Astrocyte of the spinal cord (primary cell): ENCODE measurements at regions not wholly inside any gene's neighbourhood (a gene's known extent, or its start where the extent isn't known, plus 50 kb on each side); places are given as distances from the start of the nearest gene placed in this dataset.

Experiments used
- DNase-seq: peaks from one replicate; pipeline ENCODE4 v3.0.0; 2011; ENCODE audit warnings: low read depth, low spot score
- H3K4me3 ChIP-seq: 2 replicates; pipeline ENCODE4 v1.5.1; 2011; ENCODE audit warnings: low read depth, mild to moderate bottlenecking, low read length, moderate library complexity
- CTCF ChIP-seq: IDR thresholded peaks from 2 replicates; pipeline ENCODE4 v1.5.1; 2012; ENCODE audit warnings: low read depth, mild to moderate bottlenecking, low read length, inconsistent platforms
- in situ Hi-C: cut with HindIII; loops from 2 replicates; pipeline ENCODE4 v1.10.0; 2017; ENCODE audit warnings: low sequenced_read_pairs

- H3K4me3 ChIP-seq: no peak overlapping the region
- in situ Hi-C loops: no loop called here
- no peak for TF ChIP-seq CTCF
- no peak for DNase-seq
These were observed 321.1 kb upstream of the N4BP1 start for GRCh38 chr16:48930951-48931553.

GRCh38 chr16:48919791-48920190, 309.8 kb upstream of the N4BP1 start:
- in situ Hi-C loops: no loop called here

GRCh38 chr16:48918520-48919258, 308.7 kb upstream of the N4BP1 start:
- DNase-seq: no peak
- in situ Hi-C loops: no loop called here
- no peak overlapping the region for H3K4me3 ChIP-seq
- no peak for TF ChIP-seq CTCF

More at GRCh38 chr16:48919791-48920190, 309.8 kb upstream of the N4BP1 start:
- DNase-seq: no peak
- no peak for TF ChIP-seq CTCF
- no peak overlapping the region for H3K4me3 ChIP-seq

DNA sequence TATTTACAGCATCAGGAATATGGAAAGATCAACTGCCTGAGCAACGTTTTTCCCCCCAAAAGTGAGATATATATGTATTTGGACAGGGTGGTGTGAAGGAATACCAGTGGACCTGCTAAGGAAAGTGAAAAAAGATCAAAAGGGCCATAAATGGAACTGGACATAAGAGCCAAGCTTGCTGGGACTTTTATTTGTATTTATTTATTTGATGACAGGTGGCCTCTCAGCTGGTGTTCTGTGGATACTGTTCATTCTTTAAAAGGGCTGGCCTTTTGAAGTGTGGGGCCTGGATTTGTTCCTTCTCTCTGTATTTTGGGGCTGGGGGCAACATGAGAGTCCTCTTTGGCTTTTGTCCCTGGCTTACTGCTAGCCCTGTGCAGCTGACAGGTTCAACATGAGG, 306.6 kb upstream of the N4BP1 start:
- DNase-seq: no peak
- in situ Hi-C loops: no loop called here
- TF ChIP-seq CTCF: no peak
- H3K4me3 ChIP-seq: no peak overlapping the region

DNA sequence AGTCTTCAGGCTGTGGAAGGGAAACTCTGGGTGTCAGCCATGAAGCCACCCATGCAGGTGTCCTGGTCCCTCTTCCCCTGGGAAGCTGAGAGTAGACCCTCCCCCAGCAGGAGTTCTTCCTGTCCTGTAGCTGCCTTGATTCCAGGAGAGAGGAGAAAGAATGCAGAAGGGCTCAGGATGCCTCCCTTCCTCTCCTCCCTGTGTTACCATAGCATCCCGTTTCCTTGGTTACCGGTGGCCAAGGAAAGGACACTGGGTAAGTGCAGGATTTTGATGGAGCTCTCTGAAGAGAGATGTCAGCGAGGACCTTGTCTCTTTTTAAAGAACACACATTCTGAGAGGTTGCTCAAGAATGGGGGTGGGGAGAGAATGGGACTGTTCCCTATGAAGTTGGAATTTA, 304.1 kb upstream of the N4BP1 start:
- H3K4me3 ChIP-seq: no peak overlapping the region
- no peak for DNase-seq
- TF ChIP-seq CTCF: no peak
- in situ Hi-C loops: no loop called here

DNA sequence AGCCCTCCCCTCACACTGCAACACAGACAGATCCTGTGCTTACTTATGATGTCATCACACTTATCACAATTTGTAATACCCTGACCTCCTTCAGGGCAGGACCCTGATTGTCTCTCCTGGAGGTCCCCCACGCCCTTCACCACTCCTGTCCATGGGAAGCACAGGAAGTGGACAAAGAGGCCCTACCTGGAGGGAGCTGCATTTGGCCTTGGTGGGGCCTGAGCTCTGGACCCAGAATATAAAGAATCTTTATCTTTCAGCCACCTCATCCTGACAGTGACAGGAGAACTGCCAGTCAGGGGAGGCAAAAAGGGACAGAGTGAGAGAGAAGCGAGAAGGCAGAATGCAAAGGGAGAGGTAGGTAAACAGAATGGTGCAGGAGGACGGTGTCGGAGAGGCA, 303.4 kb upstream of the N4BP1 start:
- TF ChIP-seq CTCF: no peak
- in situ Hi-C loops: no loop called here
- no peak overlapping the region for H3K4me3 ChIP-seq
- no peak for DNase-seq
